SK-N-SH (cell line): ENCODE measurements at regions not wholly inside any gene's neighbourhood (a gene's known extent, or its start where the extent isn't known, plus 50 kb on each side); places are given as distances from the start of the nearest gene placed in this dataset.

Source experiments
- EZH2phosphoT487 ChIP-seq: fragments of 200-600 bp; sonication (generic); IDR thresholded peaks from 2 replicates; pipeline ENCODE4 v1.6.1; 2017; ENCODE audit warnings: low read depth, mixed run types, mild to moderate bottlenecking, antibody characterized with exemption, moderate library complexity, borderline replicate concordance
- REST ChIP-seq: IDR thresholded peaks from 2 replicates; pipeline ENCODE4 v1.6.1; 2012; ENCODE audit warnings: mild to moderate bottlenecking, low read depth, low read length, moderate library complexity
- SMC3 ChIP-seq: IDR thresholded peaks from 2 replicates; pipeline ENCODE4 v1.6.1; 2012; ENCODE audit warnings: low read depth, low read length, improper control_type of control experiment

- TF ChIP-seq EZH2phosphoT487 = no peak
- no peak for TF ChIP-seq REST
- TF ChIP-seq SMC3 = no peak
Measured at GRCh38 chr11:130641876-130642275, 193.4 kb downstream of the ADAMTS15 start.
